Activated CD4-positive, alpha-beta T cell treated with anti-CD3 and anti-CD28 coated beads, Interleukin-2, Interleukin-4, amounts not matched to agents 100 ng/mL and 50 ng/mL, durations not matched to agents 16 hours and 8 hours (primary cell): ENCODE measurements at regions not wholly inside any gene's neighbourhood (a gene's known extent, or its start where the extent isn't known, plus 50 kb on each side); places are given as distances from the start of the nearest gene placed in this dataset.

Source experiments
- DNase-seq: peaks from one replicate; pipeline ENCODE4 v3.0.0-alpha.2; 2020; ENCODE audit warnings: low spot score

DNA sequence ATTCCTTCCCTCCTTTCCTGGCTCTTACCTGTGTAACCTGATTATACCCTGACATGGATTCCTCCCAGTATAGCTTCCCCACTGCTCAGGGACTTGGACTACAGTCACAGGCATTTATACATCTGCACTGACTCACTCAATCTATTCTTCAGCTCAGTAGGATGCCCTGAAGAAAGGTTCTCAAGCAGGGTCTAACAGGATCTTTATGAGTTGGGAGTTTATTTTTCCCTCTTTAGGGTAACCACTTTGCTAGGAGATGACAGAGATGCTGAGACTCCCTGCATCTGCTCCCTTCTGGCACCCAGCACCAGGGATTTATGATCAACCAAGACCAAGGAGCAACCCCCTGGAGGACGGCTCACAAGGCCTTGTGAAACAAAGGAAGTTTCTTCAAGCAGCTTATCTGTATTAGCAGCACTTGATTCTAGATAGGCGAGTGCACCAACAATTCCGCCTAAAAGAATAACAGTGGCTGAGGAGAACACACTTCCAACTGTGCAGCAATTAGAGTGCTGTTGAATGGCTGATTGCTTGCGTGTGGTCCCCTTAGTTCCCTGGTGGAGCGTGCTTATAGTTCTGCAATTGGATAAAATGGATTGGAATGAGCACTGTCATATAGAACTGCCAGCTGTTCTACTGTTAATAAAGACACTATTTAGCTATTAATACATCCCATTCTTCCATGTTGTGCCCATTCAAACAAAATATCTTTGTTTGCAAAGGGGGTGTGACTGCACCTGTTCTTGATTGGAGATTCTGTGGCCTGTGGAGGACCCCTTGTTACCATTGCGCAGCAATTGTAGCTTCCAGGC lies 482.6 kb downstream of the ZNF608 start:
- no peak for DNase-seq

DNA sequence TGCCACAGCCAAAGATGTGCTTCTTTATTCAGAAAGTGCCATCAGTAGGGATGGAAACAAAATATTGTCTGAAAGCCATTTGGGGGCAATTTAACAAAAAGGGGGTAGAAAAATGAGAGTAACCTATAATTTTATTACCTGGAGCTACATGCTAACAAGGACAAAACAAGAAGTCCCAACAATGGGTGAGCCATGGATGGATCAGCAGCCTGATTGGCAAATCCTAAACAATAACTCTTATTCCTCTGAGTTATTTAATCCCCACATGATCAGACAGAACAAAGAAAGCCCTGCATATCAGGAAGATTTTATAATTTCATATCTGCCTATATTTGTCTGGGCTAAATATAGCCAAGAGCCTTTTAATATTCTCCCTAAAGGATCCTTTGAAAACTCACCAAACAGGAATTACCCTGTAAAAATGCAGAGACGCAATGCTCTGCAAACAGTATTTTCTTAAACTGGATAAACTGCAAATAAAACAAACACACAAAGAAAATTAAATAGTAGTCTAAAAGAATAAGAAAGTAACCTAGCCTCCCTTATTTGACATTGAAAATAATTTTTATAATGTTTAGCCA lies 483.4 kb downstream of the ZNF608 start:
- no peak for DNase-seq

DNA sequence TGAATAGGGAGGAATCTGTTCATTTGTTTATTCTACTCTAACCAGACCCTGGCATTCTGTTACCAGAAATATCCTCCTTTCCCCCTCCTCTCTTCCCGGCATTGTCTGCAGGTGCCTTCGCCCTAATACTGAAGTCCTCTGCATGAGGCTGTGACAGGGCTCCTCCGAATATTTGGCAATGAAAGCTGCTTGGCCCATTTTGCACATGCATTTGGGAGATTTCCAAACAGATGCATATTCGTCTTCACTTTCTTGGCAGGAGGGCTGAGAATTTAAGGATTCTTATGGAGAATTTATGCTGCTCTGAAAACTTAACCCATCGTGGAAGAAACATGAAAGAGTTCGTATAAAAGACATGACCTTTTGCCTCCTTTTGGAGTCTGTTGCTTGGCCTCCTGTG lies 484.0 kb downstream of the ZNF608 start:
- DNase-seq, result no peak

DNA sequence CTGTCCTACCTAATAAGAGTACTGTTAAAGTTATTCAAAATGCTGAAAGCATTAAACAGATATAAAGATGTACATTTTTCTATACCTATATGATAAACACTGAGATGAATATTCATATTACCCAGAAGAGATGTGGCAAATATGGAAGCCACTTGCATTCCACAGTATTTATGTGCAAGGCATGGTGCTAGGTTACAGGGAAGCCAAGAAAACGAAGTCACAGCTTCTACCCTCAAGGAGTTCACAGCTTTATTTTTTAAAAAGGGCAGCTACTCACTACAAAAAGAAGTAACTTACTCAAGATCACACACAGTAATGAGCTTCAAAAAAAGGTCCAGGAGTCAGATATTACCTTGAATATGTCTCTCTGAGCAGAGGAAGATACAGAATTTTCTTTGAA lies 484.6 kb downstream of the ZNF608 start:
- no peak for DNase-seq

DNA sequence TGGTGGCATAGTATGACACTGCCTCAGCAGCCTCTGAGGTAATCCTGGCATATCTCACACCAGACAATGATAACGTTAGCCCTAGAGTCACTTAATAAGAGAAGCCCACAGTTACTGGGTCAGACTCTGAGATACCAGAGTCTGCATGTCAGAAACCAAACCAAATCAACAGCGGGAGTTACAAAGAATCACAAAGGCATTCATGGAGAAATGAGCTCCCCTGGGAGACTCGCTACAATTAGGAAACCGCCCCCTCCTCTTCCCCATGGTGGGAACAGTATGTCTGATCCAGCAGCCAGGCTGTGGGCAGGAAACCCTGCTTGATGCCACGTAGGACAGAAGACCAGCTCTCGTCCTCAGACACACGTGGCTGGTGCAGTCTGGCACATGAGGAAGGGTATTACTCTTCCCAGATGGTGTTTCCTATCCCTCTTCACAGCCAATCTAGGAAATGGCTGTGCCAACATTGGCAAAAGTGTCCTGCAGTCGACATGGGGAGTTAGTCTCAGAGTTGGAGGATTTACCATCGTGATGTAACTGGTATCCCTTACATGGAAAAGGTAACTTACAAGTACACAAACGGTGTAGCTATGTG lies 485.4 kb downstream of the ZNF608 start:
- DNase-seq, result no peak

- no peak for DNase-seq
These were observed 487.4 kb downstream of the ZNF608 start for GRCh38 chr5:124259017-124259416.

DNA sequence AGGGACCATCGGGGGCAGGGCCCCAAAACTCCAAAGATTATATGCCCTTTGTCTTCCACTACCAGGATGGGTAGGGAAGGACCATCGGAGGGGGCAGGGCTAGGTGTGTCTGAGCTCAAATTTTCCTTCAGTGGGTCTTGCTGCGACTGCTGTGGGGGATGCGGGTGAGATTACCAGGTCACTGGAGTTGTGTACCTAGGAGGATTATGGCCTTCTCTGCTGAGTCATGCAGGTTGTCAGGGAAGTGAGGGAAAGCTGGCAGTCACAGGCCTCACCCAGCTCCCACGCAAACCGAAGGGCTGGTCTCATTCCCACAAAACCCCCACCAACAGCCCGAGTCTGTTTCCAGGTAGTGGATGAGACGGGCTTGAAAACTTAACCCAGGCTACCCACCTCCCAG lies 489.4 kb downstream of the ZNF608 start:
- no peak for DNase-seq

DNA sequence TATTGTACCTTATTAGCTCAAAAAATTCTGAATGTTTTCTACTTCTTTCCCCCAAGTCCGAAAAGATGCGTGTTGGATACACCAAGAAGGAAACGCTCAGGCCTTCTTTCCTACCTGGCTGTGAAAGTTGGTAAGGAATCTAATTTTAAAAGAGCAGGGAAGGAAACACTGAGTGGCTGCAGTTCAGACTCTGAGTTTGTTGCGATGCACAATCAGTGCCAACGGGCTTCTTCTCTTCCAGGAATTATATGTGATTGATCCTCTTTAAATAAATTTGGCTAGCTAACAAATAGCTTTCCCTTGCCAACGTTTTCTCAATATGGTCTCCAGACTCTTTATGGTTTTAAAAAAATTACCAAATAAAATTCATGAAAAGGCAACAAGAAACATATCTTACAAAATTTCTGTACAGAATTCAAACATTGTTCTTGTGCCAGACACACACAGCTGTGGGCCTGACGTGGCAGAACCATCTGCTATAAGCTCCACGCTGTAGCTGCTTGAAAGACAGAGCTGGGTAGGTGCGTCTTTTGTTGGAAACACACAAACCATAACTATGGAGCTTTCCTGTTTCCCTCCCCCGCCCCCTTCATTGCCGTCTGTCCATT lies 493.1 kb downstream of the ZNF608 start:
- no peak for DNase-seq

DNA sequence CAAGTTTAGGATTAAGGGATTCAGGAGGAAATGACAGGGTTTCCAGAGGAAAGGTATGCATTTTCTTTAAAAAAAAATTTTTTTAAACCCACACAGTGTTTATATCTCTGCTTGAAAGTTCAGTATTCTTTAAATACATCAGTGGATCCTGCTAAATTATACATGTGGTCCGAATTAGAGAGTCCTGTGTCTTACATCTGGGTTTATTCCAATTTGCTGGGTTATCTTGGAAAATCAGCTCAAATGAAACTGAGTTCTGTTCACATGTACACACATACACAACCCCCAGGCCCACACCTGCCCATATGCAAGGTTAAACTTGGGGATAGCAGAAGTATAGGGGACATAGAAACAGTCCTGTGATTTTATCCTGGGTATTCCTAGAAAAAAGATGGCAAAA lies 493.7 kb downstream of the ZNF608 start:
- no peak for DNase-seq

DNA sequence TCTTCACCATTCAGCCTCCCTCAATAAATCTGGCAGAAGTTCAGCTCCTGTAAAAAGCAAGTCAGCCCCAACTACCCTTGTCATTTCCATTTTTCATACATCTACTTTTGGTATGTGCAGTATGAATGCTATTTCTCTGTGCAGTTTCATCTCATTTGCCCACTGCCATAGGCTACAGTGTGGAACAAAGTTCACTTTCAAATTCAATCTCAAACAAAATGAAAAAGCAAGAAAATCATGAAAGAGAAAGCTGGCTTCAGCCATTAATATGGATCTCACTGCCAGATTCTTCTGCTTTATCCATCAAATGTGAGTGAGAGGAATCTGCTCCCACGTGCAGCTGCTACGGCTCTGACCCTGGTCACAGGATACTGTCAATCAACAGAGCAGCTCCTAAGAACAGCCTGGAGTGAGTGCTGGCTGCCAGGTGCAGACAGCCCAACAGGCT lies 494.2 kb downstream of the ZNF608 start:
- no peak for DNase-seq

DNA sequence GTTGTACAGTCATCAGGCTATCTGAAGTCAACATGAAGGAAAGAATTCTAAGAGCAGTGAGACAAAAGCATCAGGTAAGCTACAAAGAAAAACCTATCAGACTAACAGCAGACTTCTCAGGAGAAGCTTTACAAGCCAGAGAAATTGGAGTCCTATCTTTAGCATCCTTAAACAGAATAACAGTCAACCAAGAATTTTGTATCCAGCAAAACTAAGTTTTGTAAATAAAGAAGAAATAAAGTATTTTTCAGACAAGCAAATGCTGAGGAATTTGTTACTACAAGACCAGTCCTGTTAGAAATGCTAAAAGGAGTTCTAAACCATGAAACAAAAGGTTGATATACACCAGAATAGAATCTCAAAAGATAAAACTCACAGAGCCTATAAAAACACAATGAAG lies 501.2 kb downstream of the ZNF608 start:
- no peak for DNase-seq

DNA sequence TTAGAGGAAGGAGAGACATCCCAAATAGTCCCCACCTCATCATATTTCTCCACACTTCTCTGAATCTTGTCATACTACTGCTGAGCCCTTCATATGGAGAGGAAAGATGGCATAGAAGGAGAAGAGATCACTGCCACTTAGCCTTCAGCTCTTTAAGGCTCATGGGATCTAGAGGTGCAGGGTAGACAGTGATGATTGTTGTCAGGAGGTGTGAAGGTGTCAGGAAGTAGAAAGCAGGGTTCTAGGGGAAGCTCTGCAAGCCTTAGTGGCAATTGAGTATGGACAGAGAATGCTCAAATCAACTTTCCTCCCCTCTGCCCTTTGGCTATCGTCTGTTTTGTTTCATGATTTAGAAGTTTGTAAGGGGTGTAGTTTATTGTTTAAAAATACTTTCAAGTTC lies 505.7 kb downstream of the ZNF608 start:
- no peak for DNase-seq

GRCh38 chr5:124239572-124239971 lies 506.9 kb downstream of the ZNF608 start:
- no peak for DNase-seq

DNA sequence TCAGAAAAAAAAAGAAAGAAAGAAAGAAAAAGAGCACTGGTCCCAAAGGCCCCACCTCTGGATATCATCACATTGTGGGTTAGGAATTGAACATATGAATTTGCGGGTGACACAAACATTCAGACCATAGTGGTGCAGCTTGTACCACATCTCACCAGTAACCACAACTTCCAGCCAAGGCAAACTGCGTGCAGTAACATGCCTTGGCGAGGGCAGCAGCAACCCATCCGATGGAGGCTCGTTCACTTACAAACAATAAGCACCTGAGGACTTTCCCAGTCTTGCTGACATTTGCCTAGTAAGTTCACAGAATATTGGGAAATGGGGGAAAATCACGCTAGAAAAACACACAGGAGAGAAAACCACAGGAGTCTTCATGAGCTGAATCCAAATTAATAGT lies 508.1 kb downstream of the ZNF608 start:
- no peak for DNase-seq

- no peak for DNase-seq
These were observed 509.2 kb downstream of the ZNF608 start for GRCh38 chr5:124237206-124237695.

DNA sequence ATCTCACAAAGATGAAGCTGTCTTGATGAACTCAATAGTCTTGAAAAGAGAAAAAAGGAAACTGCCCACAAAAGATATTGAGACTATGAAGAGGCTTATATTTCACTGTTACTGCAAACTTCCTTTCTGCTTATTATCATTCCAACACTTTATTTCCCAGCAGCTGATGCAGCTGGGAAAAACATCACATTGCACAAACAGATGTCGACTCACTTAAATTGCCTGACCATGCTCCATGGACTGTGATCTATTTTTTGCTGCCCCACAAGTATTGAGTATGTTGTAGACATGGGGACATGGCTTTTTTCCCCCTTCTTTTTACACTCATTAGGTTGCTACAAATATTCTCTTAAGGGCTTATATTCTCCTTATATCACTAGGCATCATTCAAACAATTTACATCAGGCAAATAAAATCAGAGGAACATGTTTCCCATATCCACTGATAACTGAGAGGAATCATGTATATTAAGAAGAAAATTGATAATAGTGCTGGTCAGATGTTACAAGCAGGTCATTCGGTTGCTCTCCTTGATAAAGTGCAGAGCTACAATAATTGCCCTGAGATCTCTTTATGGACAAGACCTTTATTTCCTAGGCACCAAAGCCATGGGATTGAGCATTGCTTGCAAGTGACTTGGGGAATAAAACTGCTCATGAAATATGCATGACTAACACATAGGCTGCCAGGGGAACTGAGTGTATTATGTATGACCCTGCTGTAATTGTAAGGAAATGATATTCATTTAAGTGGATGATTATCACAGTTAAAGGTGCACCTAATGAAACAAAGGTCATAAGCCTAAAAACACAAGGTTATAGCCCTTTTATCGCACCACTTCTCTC lies 509.9 kb downstream of the ZNF608 start:
- DNase-seq, result no peak

- no peak for DNase-seq
These were observed 510.9 kb downstream of the ZNF608 start for GRCh38 chr5:124235576-124235975.

DNA sequence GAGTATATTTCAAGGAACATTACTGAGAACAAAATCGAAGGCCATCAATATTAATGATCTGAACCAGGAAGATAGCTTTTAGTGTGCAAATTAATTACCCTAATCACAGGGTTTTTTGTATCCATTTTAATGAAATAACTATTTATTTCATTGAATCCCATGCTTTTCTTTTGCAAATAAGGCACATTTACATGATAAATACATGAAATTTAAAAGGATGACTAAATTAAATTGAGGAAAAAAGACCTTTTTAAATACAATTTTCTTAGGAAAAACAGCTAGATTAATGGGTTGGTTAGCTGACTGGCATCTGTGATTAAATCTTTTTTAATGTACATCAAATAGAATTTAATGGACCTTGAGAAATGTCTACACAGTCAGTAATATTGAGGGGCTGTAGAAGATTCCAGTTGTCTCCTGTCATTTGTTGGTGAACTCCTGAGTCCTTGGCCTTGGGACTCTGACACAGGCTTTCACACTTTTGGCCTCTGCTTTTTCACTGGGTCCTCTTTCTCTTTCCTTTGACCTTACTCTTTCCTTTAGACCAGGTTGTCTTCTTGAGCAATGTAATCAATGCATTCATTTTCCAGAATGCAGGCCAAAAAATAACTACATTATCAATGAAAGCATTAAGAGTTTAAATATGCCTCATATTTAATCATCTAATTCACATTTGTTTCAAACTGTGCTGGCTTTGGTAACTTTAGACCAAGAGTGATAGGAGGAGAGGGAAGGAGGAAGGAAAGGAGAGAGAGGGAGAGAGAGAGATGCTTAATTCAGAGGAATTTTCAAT lies 511.5 kb downstream of the ZNF608 start:
- no peak for DNase-seq

DNA sequence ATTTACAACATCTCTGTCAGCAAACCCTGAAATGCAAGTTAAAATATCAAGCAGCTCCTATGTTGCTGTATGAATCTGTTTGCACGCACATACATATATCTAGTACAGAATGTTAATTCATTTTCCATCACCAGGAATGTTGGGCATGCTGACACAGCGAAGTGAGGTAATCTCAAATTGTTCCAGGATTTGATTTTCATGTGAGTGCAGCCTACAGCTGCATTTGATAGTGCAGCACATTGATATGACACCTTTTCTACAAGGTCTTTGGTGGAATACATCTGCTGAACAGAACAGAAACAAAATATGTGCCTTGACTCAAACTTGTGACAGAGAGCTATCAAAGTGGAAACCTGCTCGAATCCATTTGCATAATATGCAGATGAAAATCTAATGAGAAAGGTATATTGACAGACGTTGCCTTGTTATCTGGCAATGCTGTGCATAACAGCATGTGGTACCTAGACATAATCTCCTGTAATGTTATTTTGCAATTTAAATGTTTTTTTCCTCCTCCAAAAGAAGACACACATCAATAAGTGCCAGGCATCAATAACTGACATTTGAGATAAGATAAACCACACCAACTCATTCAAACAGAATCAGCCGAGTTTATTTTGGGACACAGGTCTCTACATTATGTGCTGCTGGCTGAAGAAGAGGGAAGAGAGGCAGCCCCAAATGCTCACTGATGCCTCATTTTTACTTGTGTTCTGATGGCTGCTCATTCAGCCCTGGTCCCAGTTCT lies 512.2 kb downstream of the ZNF608 start:
- DNase-seq, result no peak

- no peak for DNase-seq
These were observed 513.9 kb downstream of the ZNF608 start for GRCh38 chr5:124232515-124232914.
